ENCODE measurements at regions not wholly inside any gene's neighbourhood (a gene's known extent, or its start where the extent isn't known, plus 50 kb on each side); places are given as distances from the start of the nearest gene placed in this dataset.

DNA sequence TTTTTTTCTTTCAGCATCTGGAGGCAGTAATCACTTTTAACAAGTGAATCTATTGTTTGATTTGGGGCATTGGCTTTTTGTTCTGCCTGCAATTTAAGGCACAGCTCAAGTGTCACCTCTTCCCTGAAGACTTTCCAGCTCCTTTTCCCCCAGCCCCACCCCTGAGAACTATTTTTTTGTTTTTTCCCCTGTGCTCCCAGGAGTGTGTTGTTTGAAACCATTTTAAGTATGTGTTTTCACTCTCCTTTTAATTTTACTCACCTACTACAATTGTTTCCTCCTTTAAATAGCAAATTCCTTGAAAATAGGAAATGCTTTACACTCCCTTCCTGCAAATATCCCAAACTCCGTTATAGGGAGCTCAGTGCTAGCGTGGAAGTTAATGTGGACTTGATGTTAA, 286.7 kb upstream of the PROK2 start:
- Histone ChIP-seq H3K9ac (no peak overlapping the region), H3K27ac (no peak overlapping the region), H2AFZ (ENCODE audit: low read depth) (no peak overlapping the region), H3K4me3 (IDR thresholded peaks at IDR 0.05; ENCODE audit: insufficient read depth, low read depth, low read length) (no peak overlapping the region), H4K20me1 (ENCODE audit: insufficient read depth) (no peaks in the 10 kb centered on the region), H3K4me2 (no peak overlapping the region), H3K36me3 (ENCODE audit: insufficient read depth) (no peaks in the 10 kb centered on the region), H3K79me2 (ENCODE audit: insufficient read depth, low read depth) (no peaks in the 10 kb centered on the region), H3K4me1 (ENCODE audit: low read depth, poor library complexity, severe bottlenecking) (peaks cover under 1% of the 10 kb centered on the region), H3K27me3 (ENCODE audit: insufficient read depth, low read depth) (no peaks in the 10 kb centered on the region)
- TF ChIP-seq, protein P1, sequence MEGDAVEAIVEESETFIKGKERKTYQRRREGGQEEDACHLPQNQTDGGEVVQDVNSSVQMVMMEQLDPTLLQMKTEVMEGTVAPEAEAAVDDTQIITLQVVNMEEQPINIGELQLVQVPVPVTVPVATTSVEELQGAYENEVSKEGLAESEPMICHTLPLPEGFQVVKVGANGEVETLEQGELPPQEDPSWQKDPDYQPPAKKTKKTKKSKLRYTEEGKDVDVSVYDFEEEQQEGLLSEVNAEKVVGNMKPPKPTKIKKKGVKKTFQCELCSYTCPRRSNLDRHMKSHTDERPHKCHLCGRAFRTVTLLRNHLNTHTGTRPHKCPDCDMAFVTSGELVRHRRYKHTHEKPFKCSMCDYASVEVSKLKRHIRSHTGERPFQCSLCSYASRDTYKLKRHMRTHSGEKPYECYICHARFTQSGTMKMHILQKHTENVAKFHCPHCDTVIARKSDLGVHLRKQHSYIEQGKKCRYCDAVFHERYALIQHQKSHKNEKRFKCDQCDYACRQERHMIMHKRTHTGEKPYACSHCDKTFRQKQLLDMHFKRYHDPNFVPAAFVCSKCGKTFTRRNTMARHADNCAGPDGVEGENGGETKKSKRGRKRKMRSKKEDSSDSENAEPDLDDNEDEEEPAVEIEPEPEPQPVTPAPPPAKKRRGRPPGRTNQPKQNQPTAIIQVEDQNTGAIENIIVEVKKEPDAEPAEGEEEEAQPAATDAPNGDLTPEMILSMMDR (conservative IDR thresholded peaks at IDR 0.05; ENCODE audit: low read depth, low read length), result no peak

DNA sequence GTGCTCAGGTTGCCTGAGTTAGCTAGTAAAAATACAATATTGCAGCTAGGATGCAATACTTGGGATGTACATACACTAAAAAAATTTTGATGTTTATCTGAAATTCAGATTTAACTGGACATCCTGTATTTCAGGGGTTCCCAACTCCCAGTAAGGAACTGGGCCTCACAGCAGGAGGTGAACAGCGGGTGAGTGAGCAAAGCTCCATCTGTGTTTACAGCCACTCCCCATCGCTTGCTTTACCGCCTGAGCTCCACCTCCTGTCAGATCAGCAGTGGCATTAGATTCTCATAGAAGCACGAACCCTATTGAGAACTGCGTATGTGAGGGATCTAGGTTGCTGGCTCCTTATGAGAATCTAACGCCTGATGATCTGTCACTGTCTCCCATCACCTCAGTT, 285.1 kb upstream of the PROK2 start:
- Histone ChIP-seq H3K4me3 (IDR thresholded peaks at IDR 0.05; ENCODE audit: insufficient read depth, low read depth, low read length) (no peak overlapping the region), H3K36me3 (ENCODE audit: insufficient read depth) (no peaks in the 10 kb centered on the region), H3K9ac (no peak overlapping the region), H3K27ac (no peak overlapping the region), H3K79me2 (ENCODE audit: insufficient read depth, low read depth) (no peaks in the 10 kb centered on the region), H2AFZ (ENCODE audit: low read depth) (no peak overlapping the region), H4K20me1 (ENCODE audit: insufficient read depth) (no peaks in the 10 kb centered on the region), H3K4me2 (no peak overlapping the region), H3K27me3 (ENCODE audit: insufficient read depth, low read depth) (no peaks in the 10 kb centered on the region), H3K4me1 (ENCODE audit: low read depth, poor library complexity, severe bottlenecking) (no peaks in the 10 kb centered on the region)
- TF ChIP-seq, protein P1 (conservative IDR thresholded peaks at IDR 0.05; ENCODE audit: low read depth, low read length), result no peak

GRCh38 chr3:72069543-72069942, 284.6 kb upstream of the PROK2 start:
- Histone ChIP-seq H3K4me1 (ENCODE audit: low read depth, poor library complexity, severe bottlenecking) (no peaks in the 10 kb centered on the region), H4K20me1 (ENCODE audit: insufficient read depth) (no peaks in the 10 kb centered on the region), H3K36me3 (ENCODE audit: insufficient read depth) (no peaks in the 10 kb centered on the region), H2AFZ (ENCODE audit: low read depth) (no peak overlapping the region), H3K27ac (no peak overlapping the region), H3K79me2 (ENCODE audit: insufficient read depth, low read depth) (no peaks in the 10 kb centered on the region), H3K27me3 (ENCODE audit: insufficient read depth, low read depth) (no peaks in the 10 kb centered on the region), H3K4me3 (IDR thresholded peaks at IDR 0.05; ENCODE audit: insufficient read depth, low read depth, low read length) (no peak overlapping the region), H3K9ac (no peak overlapping the region), H3K4me2 (no peak overlapping the region)
- TF ChIP-seq, protein P1 (conservative IDR thresholded peaks at IDR 0.05; ENCODE audit: low read depth, low read length), result no peak

DNA sequence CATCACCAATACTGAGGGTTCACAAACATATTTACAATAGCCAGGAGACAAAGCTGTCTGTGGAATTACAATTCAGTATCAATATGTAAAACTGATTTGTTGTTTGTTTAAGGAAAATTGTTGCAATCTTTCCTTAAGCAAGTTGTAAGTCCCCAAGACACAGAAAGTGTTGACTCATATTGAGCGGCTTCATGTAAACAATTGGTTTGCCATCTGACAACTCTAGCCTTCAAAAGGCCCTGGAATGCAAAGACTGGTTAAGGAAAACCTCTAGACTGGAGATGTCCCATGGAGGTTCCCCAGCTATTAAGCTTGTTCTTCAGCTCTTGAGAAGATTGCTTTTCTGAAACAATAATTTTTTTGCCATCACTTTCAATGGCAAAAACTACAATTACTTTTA, 283.7 kb upstream of the PROK2 start:
- Histone ChIP-seq H3K27ac (no peak overlapping the region), H3K4me1 (ENCODE audit: low read depth, poor library complexity, severe bottlenecking) (no peaks in the 10 kb centered on the region), H3K4me2 (no peak overlapping the region), H3K4me3 (IDR thresholded peaks at IDR 0.05; ENCODE audit: insufficient read depth, low read depth, low read length) (no peak overlapping the region), H4K20me1 (ENCODE audit: insufficient read depth) (no peaks in the 10 kb centered on the region), H3K36me3 (ENCODE audit: insufficient read depth) (no peaks in the 10 kb centered on the region), H2AFZ (ENCODE audit: low read depth) (no peak overlapping the region), H3K27me3 (ENCODE audit: insufficient read depth, low read depth) (no peaks in the 10 kb centered on the region), H3K9ac (no peak overlapping the region), H3K79me2 (ENCODE audit: insufficient read depth, low read depth) (no peaks in the 10 kb centered on the region)
- TF ChIP-seq, protein P1 (conservative IDR thresholded peaks at IDR 0.05; ENCODE audit: low read depth, low read length), result no peak
